ENCODE measurements at regions not wholly inside any gene's neighbourhood (a gene's known extent, or its start where the extent isn't known, plus 50 kb on each side); places are given as distances from the start of the nearest gene placed in this dataset.

- TF ChIP-seq CTCF (conservative IDR thresholded peaks at IDR 0.05; ENCODE audit: low read depth, low read length) (no peak), EZH2 (IDR thresholded peaks at IDR 0.05; ENCODE audit: low read length, unreplicated experiment) (no peak)
These were observed 461.7 kb upstream of the TENM4 start for GRCh38 chr11:79902493-79902892.

All from PC-3 (cell line).